CD14-positive monocyte (primary cell): ENCODE measurements at regions not wholly inside any gene's neighbourhood (a gene's known extent, or its start where the extent isn't known, plus 50 kb on each side); places are given as distances from the start of the nearest gene placed in this dataset.

Experiments used
- DNase-seq, 3 donors: peaks; one replicate each; pipeline ENCODE4 v3.0.0-alpha.2; 2011 to 2022
- H2AFZ ChIP-seq: 2 replicates; pipeline ENCODE4 v1.6.0; 2012; ENCODE audit warnings: mild to moderate bottlenecking, low read depth, low read length, inconsistent platforms; ENCODE audit not compliant: insufficient read depth, poor library complexity, severe bottlenecking
- H3K27ac ChIP-seq, 2 donors: 1 replicate in 1 of 2; 2 replicates in 1 of 2; pipeline ENCODE4 v1.5.1; 2012 to 2013; ENCODE audit warnings: low read length in 2 of 2, control low read depth in 1 of 2, inconsistent platforms in 1 of 2, low read depth in 1 of 2, mild to moderate bottlenecking in 1 of 2
- H3K27me3 ChIP-seq, 2 donors: one replicate each; pipeline versions ENCODE4 v1.6.0 to v1.6.1; 2011 to 2013; ENCODE audit warnings: low read length in 2 of 2; ENCODE audit not compliant: control insufficient read depth in 2 of 2, insufficient read depth in 2 of 2
- H3K36me3 ChIP-seq, 2 donors: replicated peaks in 1 of 2; 1 replicate in 1 of 2; 2 replicates in 1 of 2; pipeline versions ENCODE4 v1.5.1 to v1.6.1; 2012 to 2013; ENCODE audit warnings: low read length in 2 of 2, control low read depth in 1 of 2, inconsistent platforms in 1 of 2, mild to moderate bottlenecking in 1 of 2; ENCODE audit not compliant: insufficient read depth in 2 of 2, control insufficient read depth in 1 of 2
- H3K4me1 ChIP-seq, 2 donors: 1 replicate in 1 of 2; 2 replicates in 1 of 2; pipeline versions ENCODE4 v1.5.1 to v1.6.1; 2012 to 2013; ENCODE audit warnings: low read length in 2 of 2, control low read depth in 1 of 2, inconsistent platforms in 1 of 2, mild to moderate bottlenecking in 1 of 2, moderate library complexity in 1 of 2; ENCODE audit not compliant: insufficient read depth in 2 of 2, control insufficient read depth in 1 of 2
- H3K4me2 ChIP-seq: replicated peaks from 2 replicates; pipeline ENCODE3; 2012; ENCODE audit warnings: low read length, moderate library complexity, mild to moderate bottlenecking; ENCODE audit not compliant: poor library complexity, severe bottlenecking; ENCODE audit errors: extremely low read depth
- H3K4me3 ChIP-seq, 3 experiments: fragments of 200-600 bp in 1 of 3; sonication (generic) in 1 of 3; replicated peaks in 1 of 3; 1 replicate in 2 of 3; 2 replicates in 1 of 3; pipeline ENCODE4 v1.5.1; 2011 to 2013; ENCODE audit warnings: low read length in 3 of 3, mild to moderate bottlenecking in 3 of 3, control low read depth in 2 of 3, low read depth in 2 of 3, inconsistent platforms in 1 of 3, moderate library complexity in 1 of 3
- H3K79me2 ChIP-seq: 2 replicates; pipeline ENCODE4 v1.6.0; 2012; ENCODE audit warnings: mild to moderate bottlenecking, control low read depth, inconsistent platforms, low read length, moderate library complexity; ENCODE audit not compliant: insufficient read depth
- H3K9ac ChIP-seq: 2 replicates; pipeline ENCODE4 v1.6.0; 2017; ENCODE audit warnings: low read length, mild to moderate bottlenecking; ENCODE audit not compliant: insufficient read depth, poor library complexity, severe bottlenecking
- H3K9me3 ChIP-seq, 2 donors: replicated peaks in 1 of 2; 1 replicate in 1 of 2; 2 replicates in 1 of 2; pipeline versions ENCODE4 v1.5.1 to v1.6.1; 2012 to 2013; ENCODE audit warnings: low read length in 2 of 2, control low read depth in 1 of 2; ENCODE audit not compliant: control insufficient read depth in 1 of 2, insufficient read depth in 1 of 2
- H4K20me1 ChIP-seq: 2 replicates; pipeline ENCODE4 v1.6.0; 2012; ENCODE audit warnings: mild to moderate bottlenecking, low read length, control low read depth, moderate library complexity; ENCODE audit not compliant: insufficient read depth
- H3K27ac Mint-ChIP-seq, 7 donors: one replicate each; pipeline ENCODE4 v1.8.0; 2020; ENCODE audit warnings: mild to moderate bottlenecking in 7 of 7, mixed read lengths in 7 of 7, moderate library complexity in 6 of 7, inconsistent platforms in 2 of 7
- H3K27me3 Mint-ChIP-seq, 3 donors: one replicate each; pipeline ENCODE4 v1.8.0; 2021 to 2022; ENCODE audit warnings: low read depth in 3 of 3, mild to moderate bottlenecking in 3 of 3, mixed read lengths in 3 of 3, moderate library complexity in 3 of 3, inconsistent platforms in 1 of 3
- H3K36me3 Mint-ChIP-seq, 2 donors: one replicate each; pipeline ENCODE4 v1.8.0; 2020; ENCODE audit warnings: mixed read lengths in 2 of 2, inconsistent platforms in 1 of 2, mild to moderate bottlenecking in 1 of 2
- H3K4me1 Mint-ChIP-seq: one replicate; pipeline ENCODE4 v1.8.0; 2020; ENCODE audit warnings: mild to moderate bottlenecking, mixed read lengths
- H3K4me3 Mint-ChIP-seq, 2 donors: one replicate each; pipeline ENCODE4 v1.8.0; 2020; ENCODE audit warnings: mild to moderate bottlenecking in 2 of 2, mixed read lengths in 2 of 2, moderate library complexity in 1 of 2
- H3K9me3 Mint-ChIP-seq, 7 donors: one replicate each; pipeline ENCODE4 v1.8.0; 2020 to 2022; ENCODE audit warnings: mixed read lengths in 7 of 7, mild to moderate bottlenecking in 6 of 7, moderate library complexity in 6 of 7, inconsistent platforms in 2 of 7
- CTCF ChIP-seq: fragments of 200-600 bp; IDR thresholded peaks from one replicate; pipeline ENCODE4 v1.8.0; 2022; ENCODE audit warnings: antibody characterized with exemption, mild to moderate bottlenecking
- WGBS: methylation state at CpG from one replicate; pipeline ENCODE4 v1.1.5; 2013; ENCODE audit warnings: missing lambda C conversion rate; ENCODE audit not compliant: insufficient coverage; 5-methylcytosine and 5-hydroxymethylcytosine counted together
- intact Hi-C, 2 donors: fragments of 100-400 bp; cut with micrococcal nuclease; formaldehyde crosslinking; loops; one replicate each; pipeline versions ENCODE4 v1.15.0 to v1.15.1; 2023

DNA sequence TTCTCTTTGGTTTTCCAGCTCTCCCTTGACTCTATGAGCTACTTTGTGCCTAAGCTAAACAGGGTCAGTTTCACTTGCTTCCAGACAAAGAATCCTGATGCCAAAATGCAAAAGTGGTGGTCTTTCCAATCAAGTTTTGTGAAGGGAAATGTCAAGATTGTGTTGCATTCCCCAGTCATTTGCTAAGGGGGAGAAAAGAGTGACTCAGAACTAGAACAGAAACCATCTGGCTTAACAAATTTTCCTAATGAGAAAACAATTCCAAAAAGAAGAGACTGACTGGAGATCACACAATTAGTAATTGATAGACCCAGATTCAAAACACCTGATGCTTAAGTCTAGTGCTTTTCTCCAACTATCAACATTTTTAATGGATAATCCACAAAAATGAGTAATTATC, 235.1 kb upstream of the DIO2 start:
- no peak overlapping the region for H3K4me3 ChIP-seq
- no peaks in the 10 kb centered on the region for H3K36me3 Mint-ChIP-seq
- no peak for TF ChIP-seq CTCF
- no peak overlapping the region for H3K4me2 ChIP-seq
- H3K9ac ChIP-seq: no peak overlapping the region
- H3K27me3 Mint-ChIP-seq: peaks cover 0 to 2% (median 2%) of the 10 kb centered on the region in 3 donors
- H3K27me3 ChIP-seq: no peaks in the 10 kb centered on the region
- DNase-seq: no peak
- peaks cover 3 to 20% (median 17%) of the 10 kb centered on the region in 7 donors for H3K9me3 Mint-ChIP-seq
- no peaks in the 10 kb centered on the region for H3K4me1 ChIP-seq
- no peaks in the 10 kb centered on the region for H3K79me2 ChIP-seq
- H3K27ac Mint-ChIP-seq: no peak overlapping the region
- no peak overlapping the region for H3K27ac ChIP-seq
- no peaks in the 10 kb centered on the region for H3K4me1 Mint-ChIP-seq
- no peak overlapping the region for H3K4me3 Mint-ChIP-seq
- intact Hi-C loops: no loop called here
- no peak overlapping the region for H2AFZ ChIP-seq
- H3K9me3 ChIP-seq: peaks cover 8 to 14% of the 10 kb centered on the region in 2 donors
- no peaks in the 10 kb centered on the region for H4K20me1 ChIP-seq
- no peaks in the 10 kb centered on the region for H3K36me3 ChIP-seq

DNA sequence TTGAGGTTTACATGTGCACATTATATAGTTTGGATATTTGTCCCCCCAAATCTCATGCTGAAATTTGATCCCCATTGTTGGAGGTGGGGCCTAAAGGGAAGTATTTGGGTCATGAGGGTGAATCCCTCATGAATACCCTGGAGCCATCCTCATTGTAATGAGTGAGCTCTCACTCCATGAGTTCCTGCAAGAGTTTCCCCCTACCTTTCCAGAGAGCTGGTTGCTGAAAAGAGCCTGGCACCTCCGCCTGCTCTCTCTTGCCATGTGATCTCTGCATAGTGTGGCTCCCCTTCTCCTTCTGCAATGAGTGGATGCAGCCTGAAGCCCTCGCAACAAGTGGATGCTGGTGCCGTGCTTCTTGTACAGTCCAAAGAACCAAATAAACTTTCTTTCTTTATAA, 234.3 kb upstream of the DIO2 start:
- Mint-ChIP-seq H3K36me3 (no peaks in the 10 kb centered on the region), H3K9me3 (peaks cover 3 to 15% (median 13%) of the 10 kb centered on the region in 7 donors), H3K4me1 (no peaks in the 10 kb centered on the region), H3K27ac (no peak overlapping the region), H3K4me3 (no peak overlapping the region), H3K27me3 (peaks cover 0 to 2% (median 2%) of the 10 kb centered on the region in 3 donors)
- no peaks in the 10 kb centered on the region for H3K36me3 ChIP-seq
- no peak for DNase-seq
- H3K4me1 ChIP-seq: no peaks in the 10 kb centered on the region
- TF ChIP-seq CTCF: no peak
- intact Hi-C loops: no loop called here
- no peak overlapping the region for H2AFZ ChIP-seq
- no peak overlapping the region for H3K9ac ChIP-seq
- H4K20me1 ChIP-seq: no peaks in the 10 kb centered on the region
- no peaks in the 10 kb centered on the region for H3K79me2 ChIP-seq
- no peak overlapping the region for H3K4me2 ChIP-seq
- peaks cover 3 to 7% of the 10 kb centered on the region in 2 donors for H3K9me3 ChIP-seq
- H3K4me3 ChIP-seq: no peak overlapping the region
- no peak overlapping the region for H3K27ac ChIP-seq
- no peaks in the 10 kb centered on the region for H3K27me3 ChIP-seq
- WGBS: 76% methylated on average over 2 of the region's 3 CpGs
